ENCODE measurements at regions not wholly inside any gene's neighbourhood (a gene's known extent, or its start where the extent isn't known, plus 50 kb on each side); places are given as distances from the start of the nearest gene placed in this dataset.

DNA sequence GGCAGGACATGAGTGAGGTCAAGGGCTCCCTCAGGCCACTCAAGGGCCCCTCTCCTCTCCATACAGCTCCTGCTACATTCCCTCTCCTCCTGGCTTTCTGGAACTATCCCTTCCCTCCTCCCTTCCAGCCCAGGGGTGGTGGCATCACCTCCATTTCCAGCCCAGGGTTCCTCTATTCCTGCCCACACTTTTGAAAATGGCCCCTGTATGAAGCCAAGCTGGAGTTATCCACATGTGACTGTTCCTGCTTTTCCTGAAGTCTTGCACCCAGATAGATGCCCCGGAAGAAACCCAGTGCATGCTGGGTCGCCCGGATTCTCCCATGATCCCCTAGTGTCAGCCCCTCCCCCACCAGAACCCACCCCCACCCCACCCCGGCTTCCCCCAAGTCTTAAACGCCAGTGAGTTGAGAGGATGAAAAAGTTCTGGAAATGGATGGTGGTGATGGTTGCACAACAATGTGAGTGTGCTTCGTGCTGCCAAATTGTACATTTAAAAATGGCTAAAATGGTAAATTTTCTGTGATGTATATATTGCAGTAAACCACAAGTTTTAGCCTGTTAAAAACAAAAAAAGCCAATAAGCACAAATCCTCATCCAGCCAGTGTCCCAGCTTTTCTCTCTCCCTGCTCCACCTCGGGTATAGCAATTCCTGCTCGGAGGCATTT lies 136.9 kb downstream of the SCARB1 start:
- H3K9me3 ChIP-seq (ENCODE audit: control insufficient read depth, low read depth, low read length): no peaks in the 10 kb centered on the region
- H3K27me3 ChIP-seq (ENCODE audit: control insufficient read depth, insufficient read depth, low read length): no peaks in the 10 kb centered on the region
- no peaks in the 10 kb centered on the region for H3K4me1 ChIP-seq (ENCODE audit: control insufficient read depth, low read depth, low read length)
- H3K9ac ChIP-seq (ENCODE audit: low read length): no peak overlapping the region
- no peaks in the 10 kb centered on the region for H3K36me3 ChIP-seq (ENCODE audit: control insufficient read depth, low read depth, low read length)
- no peak overlapping the region for H3K27ac ChIP-seq (ENCODE audit: low read length)
- H3K4me3 ChIP-seq (ENCODE audit: low read length): no peak overlapping the region

DNA sequence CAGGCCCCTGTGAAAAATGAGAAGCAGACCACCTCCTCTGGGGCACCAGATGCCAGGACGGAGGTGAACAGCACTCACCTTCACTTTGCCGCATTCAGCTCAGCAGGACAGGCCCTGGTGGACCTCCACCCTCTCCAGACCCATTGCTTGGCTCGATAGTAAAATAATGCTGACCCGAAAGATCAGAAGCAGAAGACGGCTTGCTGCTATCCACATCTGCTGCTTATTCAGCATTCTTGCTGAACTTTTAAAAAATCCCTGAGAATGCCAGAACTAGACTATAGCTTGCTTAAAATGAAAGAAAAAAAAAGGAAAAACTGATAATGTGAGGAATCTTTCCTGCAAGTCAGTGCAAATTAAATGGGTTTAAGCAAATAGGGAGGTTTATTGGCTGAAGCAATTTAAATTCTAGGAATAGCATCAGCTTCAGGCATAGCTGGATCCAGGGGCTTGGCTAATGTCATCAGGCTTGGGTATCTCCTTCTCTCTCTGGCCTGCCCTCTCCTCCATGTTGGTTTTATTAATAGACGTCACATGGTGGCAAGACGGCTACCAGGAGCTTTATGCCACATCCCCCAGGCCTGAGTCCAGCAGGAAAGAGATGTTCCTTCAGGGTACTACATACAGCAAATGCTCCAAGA lies 137.9 kb downstream of the SCARB1 start:
- Histone ChIP-seq H3K27me3 (ENCODE audit: control insufficient read depth, insufficient read depth, low read length) (no peaks in the 10 kb centered on the region), H3K27ac (ENCODE audit: low read length) (no peak overlapping the region), H3K4me1 (ENCODE audit: control insufficient read depth, low read depth, low read length) (no peaks in the 10 kb centered on the region), H3K36me3 (ENCODE audit: control insufficient read depth, low read depth, low read length) (no peaks in the 10 kb centered on the region), H3K9me3 (ENCODE audit: control insufficient read depth, low read depth, low read length) (no peaks in the 10 kb centered on the region), H3K9ac (ENCODE audit: low read length) (no peak overlapping the region), H3K4me3 (ENCODE audit: low read length) (no peak overlapping the region)

DNA sequence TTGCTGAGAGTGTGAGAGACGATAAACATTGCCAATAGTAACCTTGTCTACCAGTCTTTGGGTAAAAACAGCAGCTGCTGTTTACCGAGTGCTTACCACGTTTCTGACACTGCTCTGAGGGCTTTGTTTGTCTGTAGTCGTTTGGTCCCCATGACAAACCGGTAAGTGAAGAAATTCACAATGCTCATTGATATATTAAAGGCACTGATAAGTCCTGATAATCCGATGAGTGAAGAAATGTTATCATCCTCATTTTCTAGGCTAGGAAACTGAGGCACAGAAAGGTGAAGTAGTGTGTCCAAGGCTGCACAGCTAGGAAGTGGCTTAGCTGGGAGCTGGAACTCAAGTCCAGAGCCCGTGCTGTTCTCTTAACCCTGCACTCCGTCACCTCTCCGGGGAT lies 138.6 kb downstream of the SCARB1 start:
- no peaks in the 10 kb centered on the region for H3K36me3 ChIP-seq (ENCODE audit: control insufficient read depth, low read depth, low read length)
- H3K4me1 ChIP-seq (ENCODE audit: control insufficient read depth, low read depth, low read length): no peaks in the 10 kb centered on the region
- no peaks in the 10 kb centered on the region for H3K27me3 ChIP-seq (ENCODE audit: control insufficient read depth, insufficient read depth, low read length)
- H3K9me3 ChIP-seq (ENCODE audit: control insufficient read depth, low read depth, low read length): no peaks in the 10 kb centered on the region
- H3K4me3 ChIP-seq (ENCODE audit: low read length): no peak overlapping the region
- no peak overlapping the region for H3K9ac ChIP-seq (ENCODE audit: low read length)
- H3K27ac ChIP-seq (ENCODE audit: low read length): no peak overlapping the region

DNA sequence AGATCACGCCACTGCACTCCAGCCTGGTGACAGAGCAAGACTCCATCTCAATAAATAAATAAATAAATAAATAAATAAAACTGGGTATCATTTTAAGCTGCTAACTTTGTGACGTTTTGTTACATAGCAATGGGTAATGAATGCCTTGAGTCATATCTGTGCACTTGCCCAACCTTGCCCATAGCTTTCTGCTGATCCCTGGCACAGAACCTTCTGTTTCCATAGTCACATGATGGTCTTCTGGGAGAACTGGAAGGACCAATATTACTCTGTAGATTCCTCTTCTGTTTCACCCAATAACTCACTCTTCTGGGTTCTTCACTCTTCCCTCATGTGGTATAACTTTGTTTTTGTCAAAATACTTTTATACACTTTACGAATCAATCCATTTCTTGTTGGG lies 140.8 kb downstream of the SCARB1 start:
- Histone ChIP-seq H3K9me3 (ENCODE audit: control insufficient read depth, low read depth, low read length) (no peaks in the 10 kb centered on the region), H3K27me3 (ENCODE audit: control insufficient read depth, insufficient read depth, low read length) (no peaks in the 10 kb centered on the region), H3K27ac (ENCODE audit: low read length) (no peak overlapping the region)

DNA sequence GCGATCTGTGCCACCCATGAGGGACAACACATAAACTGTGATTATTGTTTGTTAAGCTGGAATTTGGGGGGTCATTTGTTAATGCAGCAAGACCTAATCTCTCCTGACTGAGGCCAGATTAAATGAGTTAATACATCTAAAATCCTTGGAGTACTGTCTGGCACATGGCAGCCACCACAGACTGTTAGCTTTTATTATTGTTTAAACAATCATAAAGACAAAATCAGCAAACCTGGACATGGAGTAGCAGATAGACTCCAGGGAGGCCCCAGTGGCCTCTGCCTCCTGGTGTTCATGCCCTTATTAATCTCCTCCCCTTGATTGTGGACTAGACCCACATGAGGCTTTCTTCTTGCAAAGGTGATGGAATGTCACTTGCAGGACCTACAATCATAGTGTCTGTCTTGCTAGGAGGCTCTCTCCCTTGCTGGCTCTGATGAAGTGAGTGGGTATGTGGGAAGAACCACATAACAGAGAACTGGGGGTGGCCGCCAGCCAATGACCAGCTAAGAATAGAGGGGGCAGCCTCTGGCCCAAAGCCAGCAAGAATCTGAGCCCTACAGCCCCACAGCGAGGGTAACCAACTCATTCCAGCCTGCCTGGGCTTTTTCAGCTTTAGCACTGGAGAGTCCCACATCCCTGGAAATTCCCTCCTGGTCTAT lies 142.0 kb downstream of the SCARB1 start:
- Histone ChIP-seq H3K27me3 (ENCODE audit: control insufficient read depth, insufficient read depth, low read length) (no peaks in the 10 kb centered on the region), H3K4me1 (ENCODE audit: control insufficient read depth, low read depth, low read length) (no peaks in the 10 kb centered on the region), H3K27ac (ENCODE audit: low read length) (no peak overlapping the region), H3K9ac (ENCODE audit: low read length) (no peak overlapping the region), H3K4me3 (ENCODE audit: low read length) (no peak overlapping the region), H3K36me3 (ENCODE audit: control insufficient read depth, low read depth, low read length) (no peaks in the 10 kb centered on the region), H3K9me3 (ENCODE audit: control insufficient read depth, low read depth, low read length) (no peaks in the 10 kb centered on the region)

More for the DNA sequence above, 140.8 kb downstream of the SCARB1 start:
- Histone ChIP-seq H3K4me1 (ENCODE audit: control insufficient read depth, low read depth, low read length) (no peaks in the 10 kb centered on the region), H3K36me3 (ENCODE audit: control insufficient read depth, low read depth, low read length) (no peaks in the 10 kb centered on the region), H3K9ac (ENCODE audit: low read length) (no peak overlapping the region), H3K4me3 (ENCODE audit: low read length) (no peak overlapping the region)

DNA sequence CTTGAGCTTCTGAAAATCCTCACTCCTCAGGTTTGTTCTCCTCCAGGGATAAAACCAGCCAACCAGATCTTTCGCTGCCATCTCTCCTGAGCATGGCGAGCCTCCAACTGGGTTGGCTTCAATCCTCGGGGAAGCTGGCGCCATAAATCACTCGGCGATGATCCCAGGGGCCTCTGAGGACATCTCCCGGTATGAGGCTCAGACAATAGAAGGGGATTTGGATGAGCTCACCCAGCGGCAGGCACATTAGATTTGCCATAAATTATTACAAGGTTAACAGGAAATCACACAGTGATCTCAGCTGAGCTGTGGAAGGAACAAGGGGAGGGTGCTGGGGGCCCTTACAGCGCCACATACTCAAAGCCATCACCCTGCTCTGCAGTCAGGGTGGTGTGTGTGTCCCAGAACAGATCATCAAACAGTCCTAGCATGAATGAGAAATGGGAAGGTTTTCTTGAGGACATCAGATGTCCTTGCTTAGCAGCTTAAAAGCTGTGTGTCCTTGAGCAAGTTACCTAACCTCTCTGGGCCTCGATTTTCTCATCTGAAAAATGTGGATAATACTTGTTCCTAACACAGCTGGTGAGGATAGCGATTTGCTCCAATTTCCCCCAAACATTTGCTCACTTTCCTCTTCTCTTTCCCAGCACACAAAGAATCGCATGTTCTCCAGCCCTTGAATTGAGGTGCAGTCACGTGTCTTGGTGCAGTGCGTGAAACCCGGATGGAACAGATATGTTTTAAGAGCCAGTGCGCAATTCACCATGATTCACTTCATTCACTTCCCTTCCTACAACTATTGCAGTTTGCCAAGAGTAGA lies 142.8 kb downstream of the SCARB1 start:
- H3K27ac ChIP-seq (ENCODE audit: low read length): no peak overlapping the region
- no peaks in the 10 kb centered on the region for H3K36me3 ChIP-seq (ENCODE audit: control insufficient read depth, low read depth, low read length)

DNA sequence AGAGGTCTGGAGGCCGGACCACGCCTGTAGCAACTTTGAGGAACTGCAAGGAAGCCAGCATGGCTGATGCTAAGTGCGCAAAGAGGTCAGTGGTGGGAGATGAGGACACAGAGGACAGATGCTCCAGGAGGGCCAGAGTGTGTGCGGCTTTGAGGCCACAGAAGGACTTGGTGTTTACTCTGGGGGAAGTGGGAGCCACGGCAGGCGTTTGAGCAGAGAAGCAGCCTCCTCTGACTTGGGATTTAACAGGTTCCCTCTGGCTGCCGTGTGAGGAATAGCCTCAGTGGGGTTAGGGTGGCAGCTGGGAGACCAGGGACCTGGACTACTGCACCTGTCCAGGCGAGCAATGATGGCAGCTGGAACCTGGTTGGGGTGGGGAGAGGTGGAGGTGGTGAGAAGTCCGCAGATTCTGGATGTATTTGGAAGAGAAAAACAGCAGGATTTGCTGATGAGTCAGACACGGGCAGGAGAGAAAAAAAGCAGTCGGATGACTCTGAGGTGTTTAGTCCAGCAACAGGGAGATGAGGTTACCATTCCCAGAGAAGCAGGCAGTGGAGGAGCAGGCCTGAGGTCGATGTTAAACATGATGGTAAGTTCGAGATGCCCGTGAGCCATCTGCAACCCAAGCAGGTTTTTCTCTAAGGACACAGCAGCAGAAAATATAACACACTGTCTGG lies 143.5 kb downstream of the SCARB1 start:
- Histone ChIP-seq H3K4me3 (ENCODE audit: low read length) (no peak overlapping the region), H3K36me3 (ENCODE audit: control insufficient read depth, low read depth, low read length) (no peaks in the 10 kb centered on the region), H3K9ac (ENCODE audit: low read length) (no peak overlapping the region), H3K27me3 (ENCODE audit: control insufficient read depth, insufficient read depth, low read length) (no peaks in the 10 kb centered on the region), H3K4me1 (ENCODE audit: control insufficient read depth, low read depth, low read length) (peaks cover 4% of the 10 kb centered on the region), H3K27ac (ENCODE audit: low read length) (no peak overlapping the region), H3K9me3 (ENCODE audit: control insufficient read depth, low read depth, low read length) (no peaks in the 10 kb centered on the region)

More for the DNA sequence above, 142.8 kb downstream of the SCARB1 start:
- Histone ChIP-seq H3K4me1 (ENCODE audit: control insufficient read depth, low read depth, low read length) (no peaks in the 10 kb centered on the region), H3K9me3 (ENCODE audit: control insufficient read depth, low read depth, low read length) (no peaks in the 10 kb centered on the region), H3K27me3 (ENCODE audit: control insufficient read depth, insufficient read depth, low read length) (no peaks in the 10 kb centered on the region), H3K9ac (ENCODE audit: low read length) (no peak overlapping the region), H3K4me3 (ENCODE audit: low read length) (no peak overlapping the region)

DNA sequence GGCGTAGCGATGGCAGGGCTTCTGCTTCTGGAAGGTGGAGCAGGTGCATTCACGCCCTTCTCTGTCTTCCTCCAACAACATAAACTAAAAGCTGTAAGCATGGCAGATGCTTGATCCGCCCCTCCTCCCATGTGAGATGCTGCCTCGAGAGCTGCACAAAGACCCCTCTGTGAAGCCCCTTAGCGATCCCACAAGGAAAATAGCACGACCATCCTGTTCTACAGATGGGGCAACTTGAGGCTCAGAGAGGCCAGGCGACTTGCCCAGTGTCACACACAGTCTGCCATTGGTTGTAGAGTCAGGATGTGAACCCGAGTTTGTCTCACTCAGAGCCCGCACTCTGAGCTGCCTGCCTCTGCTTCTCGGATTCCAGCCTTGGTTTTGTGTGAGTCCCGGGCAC lies 144.4 kb downstream of the SCARB1 start:
- Histone ChIP-seq H3K4me3 (ENCODE audit: low read length) (no peak overlapping the region), H3K27ac (ENCODE audit: low read length) (no peak overlapping the region), H3K9me3 (ENCODE audit: control insufficient read depth, low read depth, low read length) (no peaks in the 10 kb centered on the region)

DNA sequence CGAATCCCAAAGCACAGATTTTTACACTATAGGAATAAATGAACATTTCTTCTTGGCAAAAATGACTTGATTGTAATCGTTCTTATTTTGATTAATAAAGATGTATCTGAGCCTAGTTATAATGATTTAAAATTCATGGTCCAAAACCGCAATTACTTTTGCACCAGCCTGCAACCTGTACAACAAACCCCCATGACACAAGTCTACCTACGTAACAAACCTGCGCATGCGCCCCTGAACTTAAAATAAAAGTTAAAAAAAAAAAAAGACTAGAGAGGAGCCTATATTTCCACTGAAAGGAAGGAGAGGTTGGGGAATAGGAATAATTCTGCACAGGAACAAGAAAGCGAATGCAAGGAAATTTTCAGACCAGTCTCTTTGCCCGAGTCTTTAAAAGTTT lies 145.2 kb downstream of the SCARB1 start:
- H3K9me3 ChIP-seq (ENCODE audit: control insufficient read depth, low read depth, low read length): no peaks in the 10 kb centered on the region
- H3K36me3 ChIP-seq (ENCODE audit: control insufficient read depth, low read depth, low read length): no peaks in the 10 kb centered on the region
- no peak overlapping the region for H3K9ac ChIP-seq (ENCODE audit: low read length)
- no peak overlapping the region for H3K4me3 ChIP-seq (ENCODE audit: low read length)
- H3K27me3 ChIP-seq (ENCODE audit: control insufficient read depth, insufficient read depth, low read length): no peaks in the 10 kb centered on the region
- H3K4me1 ChIP-seq (ENCODE audit: control insufficient read depth, low read depth, low read length): peaks cover 4% of the 10 kb centered on the region
- H3K27ac ChIP-seq (ENCODE audit: low read length): no peak overlapping the region

More for the DNA sequence above, 144.4 kb downstream of the SCARB1 start:
- Histone ChIP-seq H3K36me3 (ENCODE audit: control insufficient read depth, low read depth, low read length) (no peaks in the 10 kb centered on the region), H3K27me3 (ENCODE audit: control insufficient read depth, insufficient read depth, low read length) (no peaks in the 10 kb centered on the region), H3K4me1 (ENCODE audit: control insufficient read depth, low read depth, low read length) (peaks cover 4% of the 10 kb centered on the region), H3K9ac (ENCODE audit: low read length) (no peak overlapping the region)

DNA sequence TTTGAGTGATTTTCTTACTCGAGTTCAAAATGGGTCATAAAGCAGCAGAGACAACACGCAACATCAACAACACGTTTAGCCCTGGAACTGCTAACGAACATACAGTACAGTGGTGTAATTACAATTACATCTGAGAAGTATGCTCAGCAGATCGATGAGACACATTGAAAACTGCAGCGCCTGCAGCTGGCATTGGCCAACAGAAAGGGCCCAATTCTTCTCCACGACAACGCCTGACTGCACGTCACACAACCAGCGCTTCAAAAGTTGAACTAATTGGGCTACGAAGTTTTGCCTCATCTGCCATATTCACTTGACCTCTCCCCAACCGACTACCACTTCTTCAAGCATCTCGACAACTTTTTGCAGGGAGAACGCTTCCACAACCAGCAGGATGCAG lies 145.6 kb downstream of the SCARB1 start:
- Histone ChIP-seq H3K27me3 (ENCODE audit: control insufficient read depth, insufficient read depth, low read length) (no peaks in the 10 kb centered on the region), H3K9me3 (ENCODE audit: control insufficient read depth, low read depth, low read length) (no peaks in the 10 kb centered on the region), H3K4me3 (ENCODE audit: low read length) (no peak overlapping the region), H3K4me1 (ENCODE audit: control insufficient read depth, low read depth, low read length) (peaks cover 4% of the 10 kb centered on the region), H3K9ac (ENCODE audit: low read length) (no peak overlapping the region), H3K27ac (ENCODE audit: low read length) (no peak overlapping the region), H3K36me3 (ENCODE audit: control insufficient read depth, low read depth, low read length) (no peaks in the 10 kb centered on the region)

DNA sequence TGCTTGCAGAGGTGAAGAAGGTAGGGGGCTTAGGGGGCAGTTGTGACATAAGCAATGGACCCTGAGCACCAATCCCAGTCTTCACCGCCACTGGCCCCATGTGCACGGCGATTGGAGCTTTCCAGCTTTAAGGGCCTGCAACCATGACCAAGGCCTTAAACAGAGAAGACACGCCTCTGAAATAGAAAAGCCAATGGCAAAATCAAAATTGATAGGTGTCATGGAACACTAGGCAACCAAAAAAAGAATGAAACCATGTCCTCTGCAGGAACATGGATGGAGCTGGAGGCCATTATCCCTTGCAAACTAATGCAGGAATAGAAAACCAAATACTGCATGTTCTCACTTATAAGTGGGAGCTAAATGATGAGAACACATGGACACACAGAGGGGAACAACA lies 146.3 kb downstream of the SCARB1 start:
- Histone ChIP-seq H3K36me3 (ENCODE audit: control insufficient read depth, low read depth, low read length) (no peaks in the 10 kb centered on the region), H3K4me3 (ENCODE audit: low read length) (no peak overlapping the region), H3K9me3 (ENCODE audit: control insufficient read depth, low read depth, low read length) (no peaks in the 10 kb centered on the region), H3K27ac (ENCODE audit: low read length) (no peak overlapping the region), H3K9ac (ENCODE audit: low read length) (no peak overlapping the region), H3K4me1 (ENCODE audit: control insufficient read depth, low read depth, low read length) (peaks cover 4% of the 10 kb centered on the region), H3K27me3 (ENCODE audit: control insufficient read depth, insufficient read depth, low read length) (no peaks in the 10 kb centered on the region)
